ENCODE measurements at regions not wholly inside any gene's neighbourhood (a gene's known extent, or its start where the extent isn't known, plus 50 kb on each side); places are given as distances from the start of the nearest gene placed in this dataset.
"Not testable (repeated sequence)": the region's sequence is repeated elsewhere in the genome, so short reads cannot be mapped to it uniquely, and the experiment has no call there.

DNA sequence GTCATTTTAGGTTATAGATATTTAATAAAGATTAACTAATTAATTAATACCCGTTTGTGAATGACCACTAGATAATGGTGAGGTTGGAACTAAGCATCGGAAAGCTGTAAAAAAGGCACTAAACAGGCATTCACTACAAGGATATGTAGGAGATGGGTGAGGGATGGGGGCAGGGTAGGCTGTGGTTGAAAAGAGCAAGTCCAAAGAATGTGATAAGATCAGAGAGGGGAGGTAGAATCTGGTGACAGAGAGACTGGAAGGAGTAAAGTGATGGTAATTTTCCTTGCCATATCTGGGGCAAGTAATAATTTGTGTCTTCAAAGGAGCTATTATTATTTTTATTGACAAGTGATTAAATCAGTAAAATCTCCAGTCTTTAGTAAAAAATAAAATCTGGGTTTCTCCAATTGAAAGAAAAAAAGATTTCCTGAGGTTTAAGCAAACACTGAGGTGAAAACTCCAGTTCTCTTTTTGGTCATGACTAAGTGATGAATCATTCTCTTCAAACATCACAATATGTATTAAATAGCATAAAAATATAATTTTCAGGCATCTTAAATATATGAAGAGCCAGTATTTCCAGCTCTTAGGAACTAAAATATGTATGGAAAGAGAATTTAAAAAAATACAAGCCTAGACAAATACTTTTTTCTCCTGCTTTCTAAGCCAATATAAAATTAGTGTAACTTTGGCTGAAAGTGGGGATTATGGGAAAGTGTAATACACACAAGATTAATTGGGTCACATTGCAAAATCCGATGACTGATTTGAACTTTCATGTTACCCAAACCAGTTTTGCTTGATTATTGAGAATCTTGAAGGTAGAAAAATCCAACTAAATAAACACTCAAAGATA is 259.1 kb upstream of the RBMS1 start:
- Histone ChIP-seq H3K36me3 (ENCODE audit: insufficient read depth, low read length) (no peaks in the 10 kb centered on the region), H3K27ac (ENCODE audit: low read depth, low read length) (no peak overlapping the region), H3K4me1 (ENCODE audit: insufficient read depth, low read length) (no peaks in the 10 kb centered on the region), H3K9me3 (ENCODE audit: low read length) (no peaks in the 10 kb centered on the region), H3K27me3 (ENCODE audit: insufficient read depth, low read length, poor library complexity, severe bottlenecking) (no peaks in the 10 kb centered on the region), H3K4me3 (ENCODE audit: low read length) (no peak overlapping the region)
- H3K4me1 Mint-ChIP-seq, result no peaks in the 10 kb centered on the region
- H3K36me3 Mint-ChIP-seq, result peaks cover 0 to 13% (median 2%) of the 10 kb centered on the region in 3 donors
- peaks cover 11% of the 10 kb centered on the region in 2 donors for H3K27me3 Mint-ChIP-seq
- no peak overlapping the region for H3K4me3 Mint-ChIP-seq
- DNase-seq, result no peak
- CTCF ChIA-PET, result no interaction called here
- peaks cover 3 to 14% (median 10%) of the 10 kb centered on the region in 5 donors for H3K9me3 Mint-ChIP-seq
- H3K27ac Mint-ChIP-seq, result no peak overlapping the region
- POLR2A ChIA-PET, result no interaction called here

GRCh38 chr2:160753331-160753654 is 259.7 kb upstream of the RBMS1 start:
- Mint-ChIP-seq H3K9me3 (peaks cover 3 to 14% (median 10%) of the 10 kb centered on the region in 5 donors), H3K36me3 (peaks cover 0 to 13% (median 2%) of the 10 kb centered on the region in 3 donors), H3K4me3 (no peak overlapping the region), H3K27ac (no peak overlapping the region), H3K27me3 (peaks cover 11% of the 10 kb centered on the region in 2 donors), H3K4me1 (no peaks in the 10 kb centered on the region)
- H3K36me3 ChIP-seq (ENCODE audit: insufficient read depth, low read length), result no peaks in the 10 kb centered on the region
- no peaks in the 10 kb centered on the region for H3K4me1 ChIP-seq (ENCODE audit: insufficient read depth, low read length)
- H3K27me3 ChIP-seq (ENCODE audit: insufficient read depth, low read length, poor library complexity, severe bottlenecking), result no peaks in the 10 kb centered on the region
- ChIA-PET CTCF (no interaction called here), POLR2A (no interaction called here)
- H3K4me3 ChIP-seq (ENCODE audit: low read length), result no peak overlapping the region
- H3K9me3 ChIP-seq (ENCODE audit: low read length), result no peaks in the 10 kb centered on the region
- no peak overlapping the region for H3K27ac ChIP-seq (ENCODE audit: low read depth, low read length)
- no peak for DNase-seq

GRCh38 chr2:160753960-160754359 is 260.4 kb upstream of the RBMS1 start:
- Mint-ChIP-seq H3K27me3 (peaks cover 11% of the 10 kb centered on the region in 2 donors), H3K36me3 (peaks cover 0 to 13% (median 2%) of the 10 kb centered on the region in 3 donors), H3K9me3 (peaks cover 3 to 14% (median 10%) of the 10 kb centered on the region in 5 donors), H3K4me3 (no peak overlapping the region), H3K4me1 (no peaks in the 10 kb centered on the region), H3K27ac (no peak overlapping the region)
- Histone ChIP-seq H3K27me3 (ENCODE audit: insufficient read depth, low read length, poor library complexity, severe bottlenecking) (no peaks in the 10 kb centered on the region), H3K36me3 (ENCODE audit: insufficient read depth, low read length) (no peaks in the 10 kb centered on the region), H3K4me3 (ENCODE audit: low read length) (no peak overlapping the region), H3K4me1 (ENCODE audit: insufficient read depth, low read length) (no peaks in the 10 kb centered on the region), H3K9me3 (ENCODE audit: low read length) (no peaks in the 10 kb centered on the region), H3K27ac (ENCODE audit: low read depth, low read length) (no peak overlapping the region)
- DNase-seq, result no peak
- ChIA-PET POLR2A (no interaction called here), CTCF (no interaction called here)

DNA sequence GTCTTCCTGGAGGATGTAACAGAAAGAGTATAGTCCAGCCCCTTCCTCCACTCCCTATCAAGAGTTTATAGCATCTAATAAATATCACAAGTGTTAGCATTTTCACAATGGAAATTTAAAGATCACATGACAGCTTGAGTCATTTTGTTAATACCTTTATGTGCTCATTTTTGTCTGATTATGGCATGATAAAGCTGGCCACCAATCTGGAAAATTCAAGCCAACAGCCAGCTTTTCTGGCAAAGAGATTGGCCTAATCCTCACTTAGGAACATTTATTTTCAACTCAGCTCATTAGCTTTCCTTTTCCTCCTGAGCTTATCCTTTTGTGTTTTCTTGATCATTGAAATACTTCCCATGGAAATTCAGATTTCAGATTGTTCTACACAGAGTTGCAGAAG is 262.9 kb upstream of the RBMS1 start:
- ChIA-PET CTCF (no interaction called here), POLR2A (no interaction called here)
- Mint-ChIP-seq H3K36me3 (peaks cover 0 to 15% (median 0%) of the 10 kb centered on the region in 3 donors), H3K27ac (no peak overlapping the region), H3K4me3 (no peak overlapping the region), H3K27me3 (peaks cover 3% of the 10 kb centered on the region in 2 donors), H3K9me3 (peaks cover 3 to 14% (median 10%) of the 10 kb centered on the region in 5 donors), H3K4me1 (no peaks in the 10 kb centered on the region)
- no peaks in the 10 kb centered on the region for H3K4me1 ChIP-seq (ENCODE audit: insufficient read depth, low read length)
- no peaks in the 10 kb centered on the region for H3K27me3 ChIP-seq (ENCODE audit: insufficient read depth, low read length, poor library complexity, severe bottlenecking)
- DNase-seq, result no peak
- no peak overlapping the region for H3K4me3 ChIP-seq (ENCODE audit: low read length)
- no peaks in the 10 kb centered on the region for H3K9me3 ChIP-seq (ENCODE audit: low read length)
- no peaks in the 10 kb centered on the region for H3K36me3 ChIP-seq (ENCODE audit: insufficient read depth, low read length)
- H3K27ac ChIP-seq (ENCODE audit: low read depth, low read length), result no peak overlapping the region

DNA sequence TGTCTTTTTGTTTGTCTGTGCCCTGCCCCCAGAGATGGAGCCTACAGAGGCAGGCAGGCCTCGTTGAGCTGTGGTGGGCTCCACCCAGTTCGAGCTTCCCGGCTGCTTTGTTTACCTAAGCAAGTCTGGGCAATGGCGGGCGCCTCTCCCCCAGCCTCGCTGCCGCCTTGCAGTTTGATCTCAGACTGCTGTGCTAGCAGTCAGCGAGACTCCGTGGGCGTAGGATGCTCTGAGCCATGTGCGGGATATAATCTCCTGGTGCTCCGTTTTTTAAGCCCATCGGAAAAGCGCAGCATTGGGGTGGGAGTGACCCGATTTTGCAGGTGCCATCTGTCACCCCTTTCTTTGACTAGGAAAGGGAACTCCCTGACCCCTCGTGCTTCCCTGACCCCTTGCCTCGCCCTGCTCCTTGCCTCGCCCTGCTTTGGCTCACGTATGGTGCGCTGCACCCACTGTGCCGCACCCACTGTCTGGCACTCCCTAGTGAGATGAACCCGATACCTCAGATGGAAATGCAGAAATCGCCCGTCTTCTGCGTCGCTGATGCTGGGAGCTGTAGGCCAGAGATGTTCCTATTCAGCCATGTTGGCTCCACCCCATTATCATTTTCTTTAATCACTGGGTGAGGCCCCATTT is 269.0 kb upstream of the RBMS1 start:
- Mint-ChIP-seq H3K27me3 (peaks cover 6 to 30% of the 10 kb centered on the region in 2 donors), H3K9me3 (peaks cover 0 to 10% (median 4%) of the 10 kb centered on the region in 5 donors), H3K36me3 (peaks cover 0 to 18% (median 5%) of the 10 kb centered on the region in 3 donors)
- H3K4me3 Mint-ChIP-seq; POLR2A ChIA-PET; H3K27me3 ChIP-seq (ENCODE audit: insufficient read depth, low read length, poor library complexity, severe bottlenecking); DNase-seq; H3K27ac ChIP-seq (ENCODE audit: low read depth, low read length); H3K36me3 ChIP-seq (ENCODE audit: insufficient read depth, low read length); H3K4me1 ChIP-seq (ENCODE audit: insufficient read depth, low read length); H3K27ac Mint-ChIP-seq; H3K4me1 Mint-ChIP-seq; CTCF ChIA-PET; H3K4me3 ChIP-seq (ENCODE audit: low read length); H3K9me3 ChIP-seq (ENCODE audit: low read length): not testable (repeated sequence)

- Histone ChIP-seq H3K27ac (ENCODE audit: low read depth, low read length) (no peak overlapping the region), H3K4me1 (ENCODE audit: insufficient read depth, low read length) (no peaks in the 10 kb centered on the region), H3K27me3 (ENCODE audit: insufficient read depth, low read length, poor library complexity, severe bottlenecking) (no peaks in the 10 kb centered on the region), H3K9me3 (ENCODE audit: low read length) (no peaks in the 10 kb centered on the region), H3K4me3 (ENCODE audit: low read length) (no peak overlapping the region), H3K36me3 (ENCODE audit: insufficient read depth, low read length) (no peaks in the 10 kb centered on the region)
- peaks cover 0 to 16% (median 6%) of the 10 kb centered on the region in 5 donors for H3K9me3 Mint-ChIP-seq
- POLR2A ChIA-PET, result no interaction called here
- H3K4me1 Mint-ChIP-seq, result no peaks in the 10 kb centered on the region
- no peak overlapping the region for H3K4me3 Mint-ChIP-seq
- peaks cover 3 to 4% of the 10 kb centered on the region in 2 donors for H3K27me3 Mint-ChIP-seq
- DNase-seq, result no peak
- CTCF ChIA-PET, result interaction anchor here (1.2 kb wide), 1 partner anchor 194 kb away, joined by 3 read pairs; no protein-coding TSS in a partner anchor
- H3K27ac Mint-ChIP-seq, result no peak overlapping the region
- peaks cover 0 to 19% (median 6%) of the 10 kb centered on the region in 3 donors for H3K36me3 Mint-ChIP-seq
Observed at GRCh38 chr2:160783474-160783873, 289.9 kb upstream of the RBMS1 start.

- peaks cover 0 to 10% (median under 1%) of the 10 kb centered on the region in 5 donors for H3K9me3 Mint-ChIP-seq
- H3K4me1 Mint-ChIP-seq, result no peaks in the 10 kb centered on the region
- H3K4me3 Mint-ChIP-seq, result no peak overlapping the region
- H3K27ac Mint-ChIP-seq, result no peak overlapping the region
- H3K27me3 Mint-ChIP-seq, result peaks cover 3 to 4% of the 10 kb centered on the region in 2 donors
- ChIA-PET POLR2A (no interaction called here), CTCF (interaction anchor here (1.4 kb wide), 1 partner anchor 42 kb away, joined by 3 read pairs; no protein-coding TSS in a partner anchor)
- peaks cover 0 to 13% (median 6%) of the 10 kb centered on the region in 3 donors for H3K36me3 Mint-ChIP-seq
- Histone ChIP-seq H3K27me3 (ENCODE audit: insufficient read depth, low read length, poor library complexity, severe bottlenecking) (no peaks in the 10 kb centered on the region), H3K9me3 (ENCODE audit: low read length) (no peaks in the 10 kb centered on the region), H3K27ac (ENCODE audit: low read depth, low read length) (no peak overlapping the region), H3K4me3 (ENCODE audit: low read length) (no peak overlapping the region), H3K4me1 (ENCODE audit: insufficient read depth, low read length) (no peaks in the 10 kb centered on the region), H3K36me3 (ENCODE audit: insufficient read depth, low read length) (no peaks in the 10 kb centered on the region)
- no peak for DNase-seq
Observed at GRCh38 chr2:160784034-160784433, 290.4 kb upstream of the RBMS1 start.

DNA sequence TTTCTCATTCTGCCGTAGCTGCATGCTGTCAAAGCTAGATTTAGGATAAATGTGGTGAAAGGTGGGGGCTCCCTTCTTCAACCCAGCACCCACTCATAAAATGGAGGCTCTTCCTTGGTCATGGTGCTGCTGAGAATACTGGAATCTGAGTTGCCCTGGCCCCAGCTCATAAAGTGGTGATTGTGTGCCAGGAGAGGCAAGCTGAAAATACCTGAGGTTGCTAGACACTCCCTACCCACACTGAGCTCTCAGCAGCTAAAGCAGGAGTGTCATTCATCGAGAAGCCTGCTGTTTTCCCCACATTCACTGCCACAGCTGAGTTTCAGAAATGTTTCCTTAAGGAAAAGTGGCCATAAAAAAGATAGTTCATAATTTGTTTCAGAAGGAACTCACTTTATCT is 297.1 kb upstream of the RBMS1 start:
- Mint-ChIP-seq H3K27ac (no peak overlapping the region), H3K9me3 (no peaks in the 10 kb centered on the region), H3K36me3 (peaks cover 0 to 2% (median 0%) of the 10 kb centered on the region in 3 donors), H3K27me3 (peaks cover 7 to 17% of the 10 kb centered on the region in 2 donors), H3K4me1 (no peaks in the 10 kb centered on the region), H3K4me3 (no peak overlapping the region)
- CTCF ChIA-PET, result interaction anchor here (1.5 kb wide), 1 partner anchor 37 kb away, joined by 5 read pairs; no protein-coding TSS in a partner anchor
- H3K27me3 ChIP-seq (ENCODE audit: insufficient read depth, low read length, poor library complexity, severe bottlenecking), result no peaks in the 10 kb centered on the region
- no peak overlapping the region for H3K4me3 ChIP-seq (ENCODE audit: low read length)
- POLR2A ChIA-PET, result no interaction called here
- DNase-seq, result no peak
- H3K36me3 ChIP-seq (ENCODE audit: insufficient read depth, low read length), result no peaks in the 10 kb centered on the region
- no peaks in the 10 kb centered on the region for H3K9me3 ChIP-seq (ENCODE audit: low read length)
- no peaks in the 10 kb centered on the region for H3K4me1 ChIP-seq (ENCODE audit: insufficient read depth, low read length)
- no peak overlapping the region for H3K27ac ChIP-seq (ENCODE audit: low read depth, low read length)

Data from CD8-positive, alpha-beta memory T cell (primary cell).